H1 (cell line): ENCODE measurements at regions not wholly inside any gene's neighbourhood (a gene's known extent, or its start where the extent isn't known, plus 50 kb on each side); places are given as distances from the start of the nearest gene placed in this dataset.

Experiments used
- GTF2F1 ChIP-seq: IDR thresholded peaks from 2 replicates; pipeline ENCODE4 v1.6.1; 2012; ENCODE audit warnings: low read depth, low read length, improper control_type of control experiment, borderline replicate concordance
- TF ChIP-seq, protein P1 (sequence below): IDR thresholded peaks from 2 replicates; pipeline ENCODE4 v1.6.1; 2012; ENCODE audit warnings: inconsistent platforms

DNA sequence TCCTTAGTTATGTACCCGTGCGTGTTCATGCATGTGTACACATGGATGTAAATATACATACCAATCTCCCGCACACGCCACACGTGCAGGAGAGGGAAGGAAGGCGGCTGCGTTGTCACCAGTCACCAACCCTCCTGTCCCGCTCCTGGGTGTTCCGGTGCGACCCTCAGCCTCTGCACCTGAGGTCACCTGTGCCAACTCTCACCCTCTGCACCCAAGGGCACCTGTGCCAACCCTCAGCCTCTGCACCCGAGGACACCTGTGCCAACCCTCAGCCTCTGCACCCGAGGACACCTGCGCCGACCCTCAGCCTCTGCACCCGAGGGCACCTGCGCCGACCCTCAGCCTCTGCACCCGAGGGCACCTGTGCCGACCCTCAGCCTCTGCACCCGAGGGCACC is 192.8 kb upstream of the SALL3 start (continued):
- TF ChIP-seq, protein P1, sequence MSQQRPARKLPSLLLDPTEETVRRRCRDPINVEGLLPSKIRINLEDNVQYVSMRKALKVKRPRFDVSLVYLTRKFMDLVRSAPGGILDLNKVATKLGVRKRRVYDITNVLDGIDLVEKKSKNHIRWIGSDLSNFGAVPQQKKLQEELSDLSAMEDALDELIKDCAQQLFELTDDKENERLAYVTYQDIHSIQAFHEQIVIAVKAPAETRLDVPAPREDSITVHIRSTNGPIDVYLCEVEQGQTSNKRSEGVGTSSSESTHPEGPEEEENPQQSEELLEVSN: no peak
- TF ChIP-seq GTF2F1: no peak
